H1 (cell line): ENCODE measurements at regions not wholly inside any gene's neighbourhood (a gene's known extent, or its start where the extent isn't known, plus 50 kb on each side); places are given as distances from the start of the nearest gene placed in this dataset.

Source experiments
- BACH1 ChIP-seq: IDR thresholded peaks from 2 replicates; pipeline ENCODE4 v1.6.1; 2012; ENCODE audit warnings: low read length, improper control_type of control experiment
- CBX5 ChIP-seq: fragments of 300-800, 300-1000 bp; sonication (generic); IDR thresholded peaks from 2 replicates; pipeline ENCODE4 v1.7.1; 2016; ENCODE audit warnings: antibody characterized with exemption, low read length, low read depth
- HDAC2 ChIP-seq, 2 experiments: fragments of 300-600 bp in 1 of 2; sonication (generic) in 1 of 2; IDR thresholded peaks; 2 replicates each; pipeline ENCODE4 v1.6.1; 2011 to 2012; ENCODE audit warnings: low read depth in 2 of 2, low read length in 2 of 2, mild to moderate bottlenecking in 2 of 2, moderate library complexity in 2 of 2, borderline replicate concordance in 1 of 2, inconsistent platforms in 1 of 2
- JUN ChIP-seq: IDR thresholded peaks from 2 replicates; pipeline ENCODE4 v1.6.1; 2011; ENCODE audit warnings: low read depth, mild to moderate bottlenecking, improper control_type of control experiment, low read length
- NANOG ChIP-seq: IDR thresholded peaks from 2 replicates; pipeline ENCODE4 v1.6.1; 2011; ENCODE audit warnings: low read length, low read depth, mild to moderate bottlenecking, inconsistent platforms; ENCODE audit not compliant: insufficient read depth, poor library complexity, severe bottlenecking
- RBBP5 ChIP-seq: IDR thresholded peaks from 2 replicates; pipeline ENCODE4 v1.7.1; 2012; ENCODE audit warnings: low read depth, mild to moderate bottlenecking, inconsistent platforms, low read length, moderate library complexity, borderline replicate concordance
- SIX5 ChIP-seq: IDR thresholded peaks from 2 replicates; pipeline ENCODE4 v1.6.1; 2011; ENCODE audit warnings: mild to moderate bottlenecking, low read depth, low read length
- SRF ChIP-seq: IDR thresholded peaks from 2 replicates; pipeline ENCODE4 v1.6.1; 2011; ENCODE audit warnings: mild to moderate bottlenecking, low read depth, low read length, moderate library complexity
- SUZ12 ChIP-seq: fragments of 200-600 bp; sonication (generic); IDR thresholded peaks from 2 replicates; pipeline ENCODE4 v1.6.1; 2012; ENCODE audit warnings: mild to moderate bottlenecking, inconsistent platforms, low read length, moderate library complexity, mixed read lengths
- YY1 ChIP-seq: IDR thresholded peaks from 2 replicates; pipeline ENCODE4 v1.6.1; 2011; ENCODE audit warnings: low read depth, mild to moderate bottlenecking, low read length
- ZNF274 ChIP-seq: IDR thresholded peaks from 2 replicates; pipeline ENCODE4 v1.7.0; 2012; ENCODE audit warnings: low read length, borderline replicate concordance; ENCODE audit errors: extremely low read depth
- TF ChIP-seq, protein P1 (sequence below): fragments of 300-600 bp; sonication (generic); IDR thresholded peaks from 2 replicates; pipeline ENCODE4 v1.7.1; 2012; ENCODE audit warnings: low read length, moderate library complexity, mild to moderate bottlenecking, inconsistent platforms; ENCODE audit not compliant: insufficient replicate concordance

DNA sequence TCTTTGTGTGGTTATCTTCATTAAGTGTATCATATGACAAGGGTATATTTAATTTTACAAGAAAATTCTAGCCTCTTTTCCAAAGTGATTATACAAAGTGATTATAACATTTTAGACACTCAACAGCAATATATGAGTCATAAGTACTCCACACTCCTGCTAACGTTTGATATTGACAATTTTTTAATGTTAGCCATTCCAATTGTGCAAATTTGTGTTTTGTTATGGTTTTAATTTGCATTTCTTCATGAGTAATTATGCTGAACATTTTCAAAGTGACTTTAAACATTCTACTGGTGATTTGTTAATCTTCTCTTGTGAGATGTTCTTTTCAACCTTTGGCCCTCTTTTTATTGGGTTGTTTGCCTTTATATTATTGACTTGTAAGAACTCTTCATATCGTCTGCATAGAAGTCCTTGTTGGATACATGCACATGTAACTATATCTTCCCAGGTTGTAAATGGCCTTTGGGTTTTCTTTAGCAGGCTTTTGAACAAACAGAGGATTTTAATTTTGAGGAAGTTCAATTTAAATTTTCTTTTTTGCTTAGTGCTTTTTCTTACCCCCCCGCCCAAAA, 771.6 kb upstream of the ZNF608 start (continued):
- TF ChIP-seq, protein P1, sequence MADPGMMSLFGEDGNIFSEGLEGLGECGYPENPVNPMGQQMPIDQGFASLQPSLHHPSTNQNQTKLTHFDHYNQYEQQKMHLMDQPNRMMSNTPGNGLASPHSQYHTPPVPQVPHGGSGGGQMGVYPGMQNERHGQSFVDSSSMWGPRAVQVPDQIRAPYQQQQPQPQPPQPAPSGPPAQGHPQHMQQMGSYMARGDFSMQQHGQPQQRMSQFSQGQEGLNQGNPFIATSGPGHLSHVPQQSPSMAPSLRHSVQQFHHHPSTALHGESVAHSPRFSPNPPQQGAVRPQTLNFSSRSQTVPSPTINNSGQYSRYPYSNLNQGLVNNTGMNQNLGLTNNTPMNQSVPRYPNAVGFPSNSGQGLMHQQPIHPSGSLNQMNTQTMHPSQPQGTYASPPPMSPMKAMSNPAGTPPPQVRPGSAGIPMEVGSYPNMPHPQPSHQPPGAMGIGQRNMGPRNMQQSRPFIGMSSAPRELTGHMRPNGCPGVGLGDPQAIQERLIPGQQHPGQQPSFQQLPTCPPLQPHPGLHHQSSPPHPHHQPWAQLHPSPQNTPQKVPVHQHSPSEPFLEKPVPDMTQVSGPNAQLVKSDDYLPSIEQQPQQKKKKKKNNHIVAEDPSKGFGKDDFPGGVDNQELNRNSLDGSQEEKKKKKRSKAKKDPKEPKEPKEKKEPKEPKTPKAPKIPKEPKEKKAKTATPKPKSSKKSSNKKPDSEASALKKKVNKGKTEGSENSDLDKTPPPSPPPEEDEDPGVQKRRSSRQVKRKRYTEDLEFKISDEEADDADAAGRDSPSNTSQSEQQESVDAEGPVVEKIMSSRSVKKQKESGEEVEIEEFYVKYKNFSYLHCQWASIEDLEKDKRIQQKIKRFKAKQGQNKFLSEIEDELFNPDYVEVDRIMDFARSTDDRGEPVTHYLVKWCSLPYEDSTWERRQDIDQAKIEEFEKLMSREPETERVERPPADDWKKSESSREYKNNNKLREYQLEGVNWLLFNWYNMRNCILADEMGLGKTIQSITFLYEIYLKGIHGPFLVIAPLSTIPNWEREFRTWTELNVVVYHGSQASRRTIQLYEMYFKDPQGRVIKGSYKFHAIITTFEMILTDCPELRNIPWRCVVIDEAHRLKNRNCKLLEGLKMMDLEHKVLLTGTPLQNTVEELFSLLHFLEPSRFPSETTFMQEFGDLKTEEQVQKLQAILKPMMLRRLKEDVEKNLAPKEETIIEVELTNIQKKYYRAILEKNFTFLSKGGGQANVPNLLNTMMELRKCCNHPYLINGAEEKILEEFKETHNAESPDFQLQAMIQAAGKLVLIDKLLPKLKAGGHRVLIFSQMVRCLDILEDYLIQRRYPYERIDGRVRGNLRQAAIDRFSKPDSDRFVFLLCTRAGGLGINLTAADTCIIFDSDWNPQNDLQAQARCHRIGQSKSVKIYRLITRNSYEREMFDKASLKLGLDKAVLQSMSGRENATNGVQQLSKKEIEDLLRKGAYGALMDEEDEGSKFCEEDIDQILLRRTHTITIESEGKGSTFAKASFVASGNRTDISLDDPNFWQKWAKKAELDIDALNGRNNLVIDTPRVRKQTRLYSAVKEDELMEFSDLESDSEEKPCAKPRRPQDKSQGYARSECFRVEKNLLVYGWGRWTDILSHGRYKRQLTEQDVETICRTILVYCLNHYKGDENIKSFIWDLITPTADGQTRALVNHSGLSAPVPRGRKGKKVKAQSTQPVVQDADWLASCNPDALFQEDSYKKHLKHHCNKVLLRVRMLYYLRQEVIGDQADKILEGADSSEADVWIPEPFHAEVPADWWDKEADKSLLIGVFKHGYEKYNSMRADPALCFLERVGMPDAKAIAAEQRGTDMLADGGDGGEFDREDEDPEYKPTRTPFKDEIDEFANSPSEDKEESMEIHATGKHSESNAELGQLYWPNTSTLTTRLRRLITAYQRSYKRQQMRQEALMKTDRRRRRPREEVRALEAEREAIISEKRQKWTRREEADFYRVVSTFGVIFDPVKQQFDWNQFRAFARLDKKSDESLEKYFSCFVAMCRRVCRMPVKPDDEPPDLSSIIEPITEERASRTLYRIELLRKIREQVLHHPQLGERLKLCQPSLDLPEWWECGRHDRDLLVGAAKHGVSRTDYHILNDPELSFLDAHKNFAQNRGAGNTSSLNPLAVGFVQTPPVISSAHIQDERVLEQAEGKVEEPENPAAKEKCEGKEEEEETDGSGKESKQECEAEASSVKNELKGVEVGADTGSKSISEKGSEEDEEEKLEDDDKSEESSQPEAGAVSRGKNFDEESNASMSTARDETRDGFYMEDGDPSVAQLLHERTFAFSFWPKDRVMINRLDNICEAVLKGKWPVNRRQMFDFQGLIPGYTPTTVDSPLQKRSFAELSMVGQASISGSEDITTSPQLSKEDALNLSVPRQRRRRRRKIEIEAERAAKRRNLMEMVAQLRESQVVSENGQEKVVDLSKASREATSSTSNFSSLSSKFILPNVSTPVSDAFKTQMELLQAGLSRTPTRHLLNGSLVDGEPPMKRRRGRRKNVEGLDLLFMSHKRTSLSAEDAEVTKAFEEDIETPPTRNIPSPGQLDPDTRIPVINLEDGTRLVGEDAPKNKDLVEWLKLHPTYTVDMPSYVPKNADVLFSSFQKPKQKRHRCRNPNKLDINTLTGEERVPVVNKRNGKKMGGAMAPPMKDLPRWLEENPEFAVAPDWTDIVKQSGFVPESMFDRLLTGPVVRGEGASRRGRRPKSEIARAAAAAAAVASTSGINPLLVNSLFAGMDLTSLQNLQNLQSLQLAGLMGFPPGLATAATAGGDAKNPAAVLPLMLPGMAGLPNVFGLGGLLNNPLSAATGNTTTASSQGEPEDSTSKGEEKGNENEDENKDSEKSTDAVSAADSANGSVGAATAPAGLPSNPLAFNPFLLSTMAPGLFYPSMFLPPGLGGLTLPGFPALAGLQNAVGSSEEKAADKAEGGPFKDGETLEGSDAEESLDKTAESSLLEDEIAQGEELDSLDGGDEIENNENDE = no peak
- TF ChIP-seq SIX5 = no peak
- TF ChIP-seq ZNF274 = no peak
- TF ChIP-seq JUN = no peak
- no peak for TF ChIP-seq RBBP5
- TF ChIP-seq NANOG = no peak
- TF ChIP-seq CBX5 = no peak
- no peak for TF ChIP-seq SUZ12
- no peak for TF ChIP-seq SRF
- no peak for TF ChIP-seq YY1
- no peak for TF ChIP-seq BACH1
- no peak for TF ChIP-seq HDAC2 (IDR thresholded peaks at IDR 0.05; ENCODE audit: borderline replicate concordance in 1 of 2, low read depth in 2 of 2, low read length in 2 of 2)
